HepG2 (cell line): ENCODE measurements at regions not wholly inside any gene's neighbourhood (a gene's known extent, or its start where the extent isn't known, plus 50 kb on each side); places are given as distances from the start of the nearest gene placed in this dataset.
A peak's percentile ranks its signal among the peaks of the same experiment; 100 is the strongest.

Experiments
- ARID5B ChIP-seq: IDR thresholded peaks from 2 replicates; pipeline ENCODE4 v1.4.0; 2020; ENCODE audit warnings: mild to moderate bottlenecking, missing genetic modification reagents
- ASH2L ChIP-seq: fragments of 300-600, 200-600 bp; sonication (generic); IDR thresholded peaks from 2 replicates; pipeline ENCODE4 v1.7.0; 2017; ENCODE audit warnings: low read depth, mild to moderate bottlenecking, moderate library complexity, mixed read lengths, low read length; ENCODE audit not compliant: insufficient read length
- BCL6 ChIP-seq: IDR thresholded peaks from 2 replicates; pipeline ENCODE4 v1.6.1; 2016; ENCODE audit warnings: missing genetic modification reagents, missing compliant biosample characterization
- CREB1 ChIP-seq, 2 experiments: fragments of 450-650 bp in 1 of 2; IDR thresholded peaks; 2 replicates each; pipeline ENCODE4 v1.6.1; 2016 to 2017; ENCODE audit warnings: control low read depth in 1 of 2, mild to moderate bottlenecking in 1 of 2, missing compliant biosample characterization in 1 of 2, missing genetic modification characterization in 1 of 2
- DMTF1 ChIP-seq: sonication (generic); formaldehyde crosslinking; IDR thresholded peaks from 2 replicates; pipeline ENCODE4 v1.4.0; 2020; ENCODE audit warnings: mild to moderate bottlenecking, missing genetic modification reagents
- ELF3 ChIP-seq: IDR thresholded peaks from 2 replicates; pipeline ENCODE4 v1.6.1; 2016; ENCODE audit warnings: missing genetic modification reagents, missing compliant biosample characterization
- EP300 ChIP-seq, 3 experiments: sonication (generic) in 1 of 3; formaldehyde crosslinking in 1 of 3; IDR thresholded peaks; 2 replicates each; pipeline versions ENCODE4 v1.5.1 to v1.6.1; 2011 to 2020; ENCODE audit warnings: low read depth in 2 of 3, low read length in 2 of 3, borderline replicate concordance in 1 of 3, improper control_type of control experiment in 1 of 3, mild to moderate bottlenecking in 1 of 3, missing genetic modification reagents in 1 of 3, moderate library complexity in 1 of 3
- FOXA1 ChIP-seq, 2 experiments: fragments of 450-650 bp in 1 of 2; sonication (generic) in 1 of 2; formaldehyde crosslinking in 1 of 2; IDR thresholded peaks; 2 replicates each; pipeline versions ENCODE4 v1.4.0 to v1.6.1; 2016 to 2020; ENCODE audit warnings: missing genetic modification reagents in 1 of 2
- FOXA3 ChIP-seq: IDR thresholded peaks from 2 replicates; pipeline ENCODE4 v1.6.1; 2016; ENCODE audit warnings: missing genetic modification reagents, missing compliant biosample characterization
- FOXK2 ChIP-seq: fragments of 450-650 bp; IDR thresholded peaks from 2 replicates; pipeline ENCODE4 v1.6.1; 2016
- ISX ChIP-seq: sonication (generic); formaldehyde crosslinking; conservative IDR thresholded peaks from 2 replicates; pipeline ENCODE4 v1.5.0; 2020; ENCODE audit warnings: missing genetic modification reagents
- KDM5A ChIP-seq: fragments of 200-600 bp; sonication (generic); IDR thresholded peaks from 2 replicates; pipeline ENCODE4 v1.7.0; 2018; ENCODE audit warnings: antibody characterized with exemption, mild to moderate bottlenecking, low read length, borderline replicate concordance
- NCOA2 ChIP-seq: sonication (generic); formaldehyde crosslinking; IDR thresholded peaks from 2 replicates; pipeline ENCODE4 v1.8.0; 2022; ENCODE audit warnings: inconsistent platforms
- NFKB2 ChIP-seq: sonication (generic); formaldehyde crosslinking; IDR thresholded peaks from 2 replicates; pipeline ENCODE4 v1.4.0; 2020; ENCODE audit warnings: missing genetic modification reagents, borderline replicate concordance
- PAX8 ChIP-seq: sonication (generic); formaldehyde crosslinking; IDR thresholded peaks from 2 replicates; pipeline ENCODE4 v1.8.0; 2022; ENCODE audit warnings: mild to moderate bottlenecking, missing genetic modification reagents, borderline replicate concordance
- SOX5 ChIP-seq: IDR thresholded peaks from 2 replicates; pipeline ENCODE4 v1.6.1; 2016; ENCODE audit warnings: borderline replicate concordance
- SP4 ChIP-seq: sonication (generic); formaldehyde crosslinking; IDR thresholded peaks from 2 replicates; pipeline ENCODE4 v1.8.1; 2023; ENCODE audit warnings: mild to moderate bottlenecking, missing genetic modification reagents
- TFE3 ChIP-seq: IDR thresholded peaks from 2 replicates; pipeline ENCODE4 v1.6.1; 2016
- YEATS4 ChIP-seq: sonication (generic); formaldehyde crosslinking; IDR thresholded peaks from 2 replicates; pipeline ENCODE4 v1.4.0; 2020; ENCODE audit warnings: missing genetic modification reagents, borderline replicate concordance
- ZNF235 ChIP-seq: sonication (generic); formaldehyde crosslinking; IDR thresholded peaks from 2 replicates; pipeline ENCODE4 v1.8.1; 2023; ENCODE audit warnings: mild to moderate bottlenecking, missing genetic modification reagents, borderline replicate concordance
- ZNF713 ChIP-seq: sonication (generic); formaldehyde crosslinking; IDR thresholded peaks from 2 replicates; pipeline ENCODE4 v1.4.0; 2020; ENCODE audit warnings: mild to moderate bottlenecking, missing genetic modification reagents

- peak; percentile 62 for TF ChIP-seq ARID5B (CRISPR knock-in tag)
- TF ChIP-seq EP300 (IDR thresholded peaks at IDR 0.05; ENCODE audit: low read depth in 2 of 2, low read length in 2 of 2), result peak in 1 of 2 experiments; percentile 60; a peak in 1 of 4 replicates
- TF ChIP-seq EP300 (CRISPR knock-in tag; IDR thresholded peaks at IDR 0.05; ENCODE audit: borderline replicate concordance), result peak; percentile 55; the same call in 1 of the 2 replicates
- TF ChIP-seq CREB1 (IDR thresholded peaks at IDR 0.05), result no peak
- TF ChIP-seq CREB1 (CRISPR knock-in tag; IDR thresholded peaks at IDR 0.05), result peak; percentile 49; the same call in 1 of the 2 replicates
- no peak for TF ChIP-seq ZNF235
- TF ChIP-seq PAX8 (CRISPR knock-in tag), result no peak
- TF ChIP-seq NCOA2 (CRISPR knock-in tag), result peak; percentile 42; the same call in 1 of the 2 replicates
- TF ChIP-seq ISX (CRISPR knock-in tag), result no peak
- no peak for TF ChIP-seq ZNF713 (CRISPR knock-in tag)
- TF ChIP-seq KDM5A, result no peak
- peak; percentile 39; the same call in 1 of the 2 replicates for TF ChIP-seq FOXA3 (CRISPR knock-in tag)
- no peak for TF ChIP-seq SP4 (CRISPR knock-in tag)
- no peak for TF ChIP-seq NFKB2
- TF ChIP-seq DMTF1 (CRISPR knock-in tag), result no peak
- no peak for TF ChIP-seq FOXA1 (IDR thresholded peaks at IDR 0.05)
- TF ChIP-seq FOXA1 (CRISPR knock-in tag; IDR thresholded peaks at IDR 0.05), result peak; percentile 50
- 0 out of 2 replicates have a peak, but pooled peaks have one; percentile 7 for TF ChIP-seq BCL6 (CRISPR knock-in tag)
- TF ChIP-seq SOX5, result peak; percentile 78; the same call in 1 of the 2 replicates
- TF ChIP-seq ASH2L, result peak; percentile 31
- no peak for TF ChIP-seq FOXK2
- no peak for TF ChIP-seq TFE3 (CRISPR knock-in tag)
- TF ChIP-seq ELF3 (CRISPR knock-in tag), result no peak; the same call in 1 of the 2 replicates
- TF ChIP-seq YEATS4 (CRISPR knock-in tag), result no peak
These were observed 306.6 kb upstream of the EXOC2 start (continued) for GRCh38 chr6:999552-999951.
